CD14-positive monocyte (primary cell): ENCODE measurements at regions not wholly inside any gene's neighbourhood (a gene's known extent, or its start where the extent isn't known, plus 50 kb on each side); places are given as distances from the start of the nearest gene placed in this dataset.

Source experiments
- DNase-seq, 3 donors: peaks; one replicate each; pipeline ENCODE4 v3.0.0-alpha.2; 2011 to 2022
- H2AFZ ChIP-seq: 2 replicates; pipeline ENCODE4 v1.6.0; 2012; ENCODE audit warnings: mild to moderate bottlenecking, low read depth, low read length, inconsistent platforms; ENCODE audit not compliant: insufficient read depth, poor library complexity, severe bottlenecking
- H3K27ac ChIP-seq, 2 donors: 1 replicate in 1 of 2; 2 replicates in 1 of 2; pipeline ENCODE4 v1.5.1; 2012 to 2013; ENCODE audit warnings: low read length in 2 of 2, control low read depth in 1 of 2, inconsistent platforms in 1 of 2, low read depth in 1 of 2, mild to moderate bottlenecking in 1 of 2
- H3K27me3 ChIP-seq, 2 donors: one replicate each; pipeline versions ENCODE4 v1.6.0 to v1.6.1; 2011 to 2013; ENCODE audit warnings: low read length in 2 of 2; ENCODE audit not compliant: control insufficient read depth in 2 of 2, insufficient read depth in 2 of 2
- H3K36me3 ChIP-seq, 2 donors: replicated peaks in 1 of 2; 1 replicate in 1 of 2; 2 replicates in 1 of 2; pipeline versions ENCODE4 v1.5.1 to v1.6.1; 2012 to 2013; ENCODE audit warnings: low read length in 2 of 2, control low read depth in 1 of 2, inconsistent platforms in 1 of 2, mild to moderate bottlenecking in 1 of 2; ENCODE audit not compliant: insufficient read depth in 2 of 2, control insufficient read depth in 1 of 2
- H3K4me1 ChIP-seq, 2 donors: 1 replicate in 1 of 2; 2 replicates in 1 of 2; pipeline versions ENCODE4 v1.5.1 to v1.6.1; 2012 to 2013; ENCODE audit warnings: low read length in 2 of 2, control low read depth in 1 of 2, inconsistent platforms in 1 of 2, mild to moderate bottlenecking in 1 of 2, moderate library complexity in 1 of 2; ENCODE audit not compliant: insufficient read depth in 2 of 2, control insufficient read depth in 1 of 2
- H3K4me2 ChIP-seq: replicated peaks from 2 replicates; pipeline ENCODE3; 2012; ENCODE audit warnings: low read length, moderate library complexity, mild to moderate bottlenecking; ENCODE audit not compliant: poor library complexity, severe bottlenecking; ENCODE audit errors: extremely low read depth
- H3K4me3 ChIP-seq, 3 experiments: fragments of 200-600 bp in 1 of 3; sonication (generic) in 1 of 3; replicated peaks in 1 of 3; 1 replicate in 2 of 3; 2 replicates in 1 of 3; pipeline ENCODE4 v1.5.1; 2011 to 2013; ENCODE audit warnings: low read length in 3 of 3, mild to moderate bottlenecking in 3 of 3, control low read depth in 2 of 3, low read depth in 2 of 3, inconsistent platforms in 1 of 3, moderate library complexity in 1 of 3
- H3K79me2 ChIP-seq: 2 replicates; pipeline ENCODE4 v1.6.0; 2012; ENCODE audit warnings: mild to moderate bottlenecking, control low read depth, inconsistent platforms, low read length, moderate library complexity; ENCODE audit not compliant: insufficient read depth
- H3K9ac ChIP-seq: 2 replicates; pipeline ENCODE4 v1.6.0; 2017; ENCODE audit warnings: low read length, mild to moderate bottlenecking; ENCODE audit not compliant: insufficient read depth, poor library complexity, severe bottlenecking
- H3K9me3 ChIP-seq, 2 donors: replicated peaks in 1 of 2; 1 replicate in 1 of 2; 2 replicates in 1 of 2; pipeline versions ENCODE4 v1.5.1 to v1.6.1; 2012 to 2013; ENCODE audit warnings: low read length in 2 of 2, control low read depth in 1 of 2; ENCODE audit not compliant: control insufficient read depth in 1 of 2, insufficient read depth in 1 of 2
- H4K20me1 ChIP-seq: 2 replicates; pipeline ENCODE4 v1.6.0; 2012; ENCODE audit warnings: mild to moderate bottlenecking, low read length, control low read depth, moderate library complexity; ENCODE audit not compliant: insufficient read depth
- H3K27ac Mint-ChIP-seq, 7 donors: one replicate each; pipeline ENCODE4 v1.8.0; 2020; ENCODE audit warnings: mild to moderate bottlenecking in 7 of 7, mixed read lengths in 7 of 7, moderate library complexity in 6 of 7, inconsistent platforms in 2 of 7
- H3K27me3 Mint-ChIP-seq, 3 donors: one replicate each; pipeline ENCODE4 v1.8.0; 2021 to 2022; ENCODE audit warnings: low read depth in 3 of 3, mild to moderate bottlenecking in 3 of 3, mixed read lengths in 3 of 3, moderate library complexity in 3 of 3, inconsistent platforms in 1 of 3
- H3K36me3 Mint-ChIP-seq, 2 donors: one replicate each; pipeline ENCODE4 v1.8.0; 2020; ENCODE audit warnings: mixed read lengths in 2 of 2, inconsistent platforms in 1 of 2, mild to moderate bottlenecking in 1 of 2
- H3K4me1 Mint-ChIP-seq: one replicate; pipeline ENCODE4 v1.8.0; 2020; ENCODE audit warnings: mild to moderate bottlenecking, mixed read lengths
- H3K4me3 Mint-ChIP-seq, 2 donors: one replicate each; pipeline ENCODE4 v1.8.0; 2020; ENCODE audit warnings: mild to moderate bottlenecking in 2 of 2, mixed read lengths in 2 of 2, moderate library complexity in 1 of 2
- H3K9me3 Mint-ChIP-seq, 7 donors: one replicate each; pipeline ENCODE4 v1.8.0; 2020 to 2022; ENCODE audit warnings: mixed read lengths in 7 of 7, mild to moderate bottlenecking in 6 of 7, moderate library complexity in 6 of 7, inconsistent platforms in 2 of 7
- CTCF ChIP-seq: fragments of 200-600 bp; IDR thresholded peaks from one replicate; pipeline ENCODE4 v1.8.0; 2022; ENCODE audit warnings: antibody characterized with exemption, mild to moderate bottlenecking
- WGBS: methylation state at CpG from one replicate; pipeline ENCODE4 v1.1.5; 2013; ENCODE audit warnings: missing lambda C conversion rate; ENCODE audit not compliant: insufficient coverage; 5-methylcytosine and 5-hydroxymethylcytosine counted together
- intact Hi-C, 2 donors: fragments of 100-400 bp; cut with micrococcal nuclease; formaldehyde crosslinking; loops; one replicate each; pipeline versions ENCODE4 v1.15.0 to v1.15.1; 2023

DNA sequence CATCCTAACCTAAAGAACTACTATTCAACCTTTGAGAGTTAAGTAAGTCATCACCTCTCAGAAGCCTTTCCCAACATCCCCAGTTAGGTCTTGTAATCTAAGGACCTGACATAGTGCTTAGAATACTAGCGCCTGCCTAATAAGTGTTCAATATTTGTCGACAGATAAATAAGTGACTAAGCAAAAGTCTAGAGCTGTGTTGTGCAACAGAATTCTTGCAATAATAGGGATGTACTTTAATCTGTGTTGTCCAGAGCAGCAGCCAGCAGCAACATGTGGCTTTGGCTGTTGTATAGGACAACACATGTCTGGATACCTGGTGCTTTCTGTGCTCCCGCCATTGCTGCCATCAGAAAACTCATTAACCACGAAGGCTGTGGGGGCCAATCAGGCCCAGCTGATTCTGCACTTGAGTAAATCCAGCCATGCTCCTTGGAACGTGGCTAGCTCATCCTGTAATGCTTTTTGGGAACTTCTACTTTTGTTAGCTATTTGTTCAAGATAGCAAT is 66.8 kb upstream of the NTM start:
- TF ChIP-seq CTCF: no peak
- peaks cover 0 to 5% (median 3%) of the 10 kb centered on the region in 7 donors for H3K9me3 Mint-ChIP-seq
- no peak for DNase-seq
- H3K9me3 ChIP-seq: no peaks in the 10 kb centered on the region
- WGBS: 88% methylated on average over 4 of the region's 5 CpGs
- H3K27ac Mint-ChIP-seq: no peak overlapping the region
- H3K4me2 ChIP-seq: no peak overlapping the region
- H3K27me3 ChIP-seq: no peaks in the 10 kb centered on the region
- no peak overlapping the region for H3K4me3 ChIP-seq
- no peak overlapping the region for H3K9ac ChIP-seq
- H3K36me3 Mint-ChIP-seq: no peaks in the 10 kb centered on the region
- no peaks in the 10 kb centered on the region for H3K4me1 Mint-ChIP-seq
- no peak overlapping the region for H3K27ac ChIP-seq
- H3K4me1 ChIP-seq: no peaks in the 10 kb centered on the region
- no peaks in the 10 kb centered on the region for H3K79me2 ChIP-seq
- no peak overlapping the region for H3K4me3 Mint-ChIP-seq
- peaks cover 1 to 3% (median 1%) of the 10 kb centered on the region in 3 donors for H3K27me3 Mint-ChIP-seq
- intact Hi-C loops: no loop called here
- H4K20me1 ChIP-seq: no peaks in the 10 kb centered on the region
- H2AFZ ChIP-seq: no peak overlapping the region
- no peaks in the 10 kb centered on the region for H3K36me3 ChIP-seq

GRCh38 chr11:131305005-131305404 is 65.4 kb upstream of the NTM start:
- peaks cover 0 to 5% (median 2%) of the 10 kb centered on the region in 7 donors for H3K9me3 Mint-ChIP-seq
- WGBS: 80% methylated on average over 3 of the region's 3 CpGs

More at GRCh38 chr11:131305005-131305404, 65.4 kb upstream of the NTM start:
- Mint-ChIP-seq H3K4me1 (no peaks in the 10 kb centered on the region), H3K27me3 (peaks cover 0 to 3% (median 1%) of the 10 kb centered on the region in 3 donors), H3K36me3 (no peaks in the 10 kb centered on the region), H3K4me3 (no peak overlapping the region), H3K27ac (no peak overlapping the region)
- no peak overlapping the region for H3K4me3 ChIP-seq
- no peaks in the 10 kb centered on the region for H3K27me3 ChIP-seq
- no peak overlapping the region for H3K27ac ChIP-seq
- TF ChIP-seq CTCF: no peak
- H3K4me1 ChIP-seq: no peaks in the 10 kb centered on the region
- DNase-seq: no peak
- no peaks in the 10 kb centered on the region for H3K9me3 ChIP-seq
- H3K79me2 ChIP-seq: no peaks in the 10 kb centered on the region
- H3K9ac ChIP-seq: no peak overlapping the region
- no peak overlapping the region for H3K4me2 ChIP-seq
- H2AFZ ChIP-seq: no peak overlapping the region
- intact Hi-C loops: no loop called here
- no peaks in the 10 kb centered on the region for H4K20me1 ChIP-seq
- H3K36me3 ChIP-seq: no peaks in the 10 kb centered on the region
